Transverse colon (tissue), 4 donors: ENCODE measurements at regions not wholly inside any gene's neighbourhood (a gene's known extent, or its start where the extent isn't known, plus 50 kb on each side); places are given as distances from the start of the nearest gene placed in this dataset.

ENCODE experiments used
- CTCF ChIP-seq, 5 experiments: fragments of 200-600 bp in 3 of 5; fragments of 450-650 bp in 2 of 5; sonication (generic) in 3 of 5; IDR thresholded peaks; 1 replicate in 2 of 5; 2 replicates in 3 of 5; pipeline ENCODE4 v1.5.1; 2016 to 2017; ENCODE audit warnings: antibody characterized with exemption in 5 of 5, inconsistent platforms in 3 of 5, mild to moderate bottlenecking in 2 of 5, moderate library complexity in 1 of 5
- EP300 ChIP-seq: sonication (generic); formaldehyde crosslinking; IDR thresholded peaks from one replicate; pipeline ENCODE4 v1.6.1; 2017; ENCODE audit warnings: antibody characterized with exemption, low read depth
- POLR2A ChIP-seq: fragments of 450-650 bp; IDR thresholded peaks from one replicate; pipeline ENCODE4 v1.6.1; 2016; ENCODE audit warnings: antibody characterized with exemption, mild to moderate bottlenecking, moderate library complexity
- POLR2AphosphoS5 ChIP-seq, 3 donors: sonication (generic); formaldehyde crosslinking; IDR thresholded peaks; one replicate each; pipeline ENCODE4 v1.6.1; 2016; ENCODE audit warnings: antibody characterized with exemption in 3 of 3

GRCh38 chr6:147133669-147134068, 70.5 kb upstream of the STXBP5 start:
- TF ChIP-seq POLR2A, result no peak
- no peak for TF ChIP-seq CTCF (IDR thresholded peaks at IDR 0.05)
- no peak for TF ChIP-seq POLR2AphosphoS5 (IDR thresholded peaks at IDR 0.05)
- no peak for TF ChIP-seq EP300
